HEK293 (cell line): ENCODE measurements at regions not wholly inside any gene's neighbourhood (a gene's known extent, or its start where the extent isn't known, plus 50 kb on each side); places are given as distances from the start of the nearest gene placed in this dataset.

Experiments used
- CTCF ChIA-PET: fragments of 350-600 bp; formaldehyde crosslinking; extraction: SDS; loops from one replicate; lab custom pipeline; 2021; ENCODE audit warnings: antibody characterized with exemption; lab: Yijun Ruan, JAX
- POLR2A ChIA-PET: fragments of 300-600 bp; formaldehyde crosslinking; extraction: SDS; loops from one replicate; lab custom pipeline; 2020; ENCODE audit warnings: antibody characterized with exemption, inconsistent platforms; lab: Yijun Ruan, JAX
- H3K27ac ChIP-seq: fragments of 200-500 bp; sonication (Bioruptor generic); 2 replicates; pipeline ENCODE4 v1.5.1; 2014; ENCODE audit warnings: low read depth, low read length, control low read depth, inconsistent platforms; ENCODE audit errors: extremely low read depth
- H3K36me3 ChIP-seq, 2 experiments: fragments of 200-500 bp in 1 of 2; sonication (Bioruptor generic) in 1 of 2; 1 replicate in 1 of 2; 2 replicates in 1 of 2; pipeline ENCODE4 v1.5.1; 2014 to 2017; ENCODE audit warnings: inconsistent platforms in 2 of 2, low read length in 2 of 2; ENCODE audit not compliant: control insufficient read depth in 2 of 2, insufficient read depth in 1 of 2
- H3K4me1 ChIP-seq: fragments of 200-500 bp; sonication (Bioruptor generic); 2 replicates; pipeline ENCODE4 v1.5.1; 2014; ENCODE audit warnings: mild to moderate bottlenecking, low read length, inconsistent platforms; ENCODE audit not compliant: control insufficient read depth, insufficient read depth
- H3K4me3 ChIP-seq: 2 replicates; pipeline ENCODE4 v1.5.1; 2011; ENCODE audit warnings: low read depth, mild to moderate bottlenecking, control low read depth, low read length, moderate library complexity
- H3K9me3 ChIP-seq: fragments of 200-500 bp; sonication (Bioruptor generic); 2 replicates; pipeline ENCODE4 v1.5.1; 2014; ENCODE audit warnings: low read depth, low read length, inconsistent platforms; ENCODE audit not compliant: control insufficient read depth, insufficient read depth
- EGR2 ChIP-seq: fragments of 450-650 bp; formaldehyde crosslinking; IDR thresholded peaks from 2 replicates; pipeline ENCODE4 v1.5.1; 2016; ENCODE audit warnings: low read depth, missing biosample characterization, missing genetic modification characterization
- HOXC10 ChIP-seq: sonication (generic); formaldehyde crosslinking; IDR thresholded peaks from 2 replicates; pipeline ENCODE4 v1.8.1; 2023; ENCODE audit warnings: mild to moderate bottlenecking, missing genetic modification reagents
- KLF16 ChIP-seq: fragments of 450-650 bp; formaldehyde crosslinking; IDR thresholded peaks from 2 replicates; pipeline ENCODE4 v1.5.1; 2017; ENCODE audit warnings: missing biosample characterization, missing genetic modification characterization
- KLF8 ChIP-seq: fragments of 450-650 bp; formaldehyde crosslinking; IDR thresholded peaks from 2 replicates; pipeline ENCODE4 v1.5.1; 2016; ENCODE audit warnings: missing biosample characterization, missing genetic modification characterization
- MEIS1 ChIP-seq: sonication (generic); formaldehyde crosslinking; IDR thresholded peaks from 2 replicates; pipeline ENCODE4 v1.8.1; 2022; ENCODE audit warnings: missing genetic modification reagents, mild to moderate bottlenecking, borderline replicate concordance
- TCF7L2 ChIP-seq: IDR thresholded peaks from 2 replicates; pipeline ENCODE4 v1.6.1; 2011; ENCODE audit warnings: low read depth, mild to moderate bottlenecking, inconsistent platforms, low read length, moderate library complexity, borderline replicate concordance
- ZBTB1 ChIP-seq: fragments of 450-650 bp; formaldehyde crosslinking; IDR thresholded peaks from 2 replicates; pipeline ENCODE4 v1.5.1; 2016; ENCODE audit warnings: missing biosample characterization, missing genetic modification characterization
- ZBTB48 ChIP-seq: fragments of 450-650 bp; formaldehyde crosslinking; IDR thresholded peaks from 2 replicates; pipeline ENCODE4 v1.5.1; 2016; ENCODE audit warnings: missing biosample characterization, missing genetic modification characterization
- ZBTB7A ChIP-seq: fragments of 450-650 bp; formaldehyde crosslinking; IDR thresholded peaks from 2 replicates; pipeline ENCODE4 v1.5.1; 2016; ENCODE audit warnings: low read depth, missing biosample characterization, missing genetic modification characterization
- ZIC2 ChIP-seq: fragments of 450-650 bp; formaldehyde crosslinking; IDR thresholded peaks from 2 replicates; pipeline ENCODE4 v1.5.1; 2016; ENCODE audit warnings: missing biosample characterization, missing genetic modification characterization
- ZNF10 ChIP-seq: fragments of 450-650 bp; formaldehyde crosslinking; IDR thresholded peaks from 2 replicates; pipeline ENCODE4 v1.5.1; 2017; ENCODE audit warnings: missing biosample characterization, missing genetic modification characterization
- ZNF133 ChIP-seq: fragments of 450-650 bp; formaldehyde crosslinking; IDR thresholded peaks from 2 replicates; pipeline ENCODE4 v1.5.1; 2016; ENCODE audit warnings: missing biosample characterization, missing genetic modification characterization
- ZNF214 ChIP-seq: fragments of 450-650 bp; formaldehyde crosslinking; IDR thresholded peaks from 2 replicates; pipeline ENCODE4 v1.5.1; 2017; ENCODE audit warnings: missing biosample characterization, mild to moderate bottlenecking, missing genetic modification characterization, borderline replicate concordance
- ZNF623 ChIP-seq: fragments of 450-650 bp; formaldehyde crosslinking; IDR thresholded peaks from 2 replicates; pipeline ENCODE4 v1.5.1; 2016; ENCODE audit warnings: missing biosample characterization, missing genetic modification characterization
- ZNF629 ChIP-seq: fragments of 450-650 bp; formaldehyde crosslinking; IDR thresholded peaks from 2 replicates; pipeline ENCODE4 v1.5.1; 2017; ENCODE audit warnings: missing biosample characterization, missing genetic modification characterization
- ZNF776 ChIP-seq: fragments of 450-650 bp; formaldehyde crosslinking; IDR thresholded peaks from 2 replicates; pipeline ENCODE4 v1.5.0; 2017; ENCODE audit warnings: missing biosample characterization, missing genetic modification characterization, borderline replicate concordance
- ZSCAN30 ChIP-seq: fragments of 450-650 bp; IDR thresholded peaks from 2 replicates; pipeline ENCODE4 v1.5.1; 2018; ENCODE audit warnings: missing biosample characterization, mild to moderate bottlenecking, missing genetic modification characterization, moderate library complexity
- TF ChIP-seq, protein P1 (sequence below): fragments of 450-650 bp; formaldehyde crosslinking; IDR thresholded peaks from 2 replicates; pipeline ENCODE4 v1.5.1; 2016; ENCODE audit warnings: missing biosample characterization, missing genetic modification characterization
- TF ChIP-seq, protein P2 (sequence below): fragments of 450-650 bp; formaldehyde crosslinking; IDR thresholded peaks from 2 replicates; pipeline ENCODE4 v1.5.1; 2016; ENCODE audit warnings: missing biosample characterization, missing genetic modification characterization
- TF ChIP-seq, protein P3 (sequence below): fragments of 450-650 bp; formaldehyde crosslinking; IDR thresholded peaks from 2 replicates; pipeline ENCODE4; 2016; ENCODE audit warnings: missing biosample characterization, missing genetic modification characterization
- TF ChIP-seq, protein P4 (sequence below): fragments of 450-650 bp; formaldehyde crosslinking; IDR thresholded peaks from 2 replicates; pipeline ENCODE4 v1.5.1; 2016; ENCODE audit warnings: missing biosample characterization, missing genetic modification characterization

DNA sequence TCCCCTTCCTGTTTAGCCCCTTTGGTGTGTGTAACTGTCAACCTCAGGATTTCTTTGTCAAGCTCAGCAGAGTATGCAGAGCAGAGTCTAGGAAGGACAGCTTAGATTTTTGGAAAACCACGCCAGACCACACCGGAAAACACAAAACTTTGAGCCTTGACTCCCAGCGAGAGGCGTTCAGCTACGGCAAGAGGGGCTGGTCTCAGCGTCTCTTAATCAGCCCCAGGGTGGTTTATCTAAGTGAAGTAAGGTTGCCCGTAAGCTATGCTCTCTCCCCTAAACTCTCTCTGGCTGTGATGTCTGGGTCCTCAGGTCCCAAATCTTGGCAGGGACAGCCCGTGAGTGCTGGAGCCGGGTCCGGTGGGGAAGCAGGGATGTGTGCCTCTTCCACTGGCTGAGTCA is 230.9 kb downstream of the KLF6 start:
- H3K4me3 ChIP-seq = no peak overlapping the region
- POLR2A ChIA-PET = no interaction called here
- H3K9me3 ChIP-seq = no peaks in the 10 kb centered on the region
- TF ChIP-seq KLF16 = no peak
- no peak for TF ChIP-seq EGR2 (tag by site-specific recombination)
- TF ChIP-seq ZSCAN30 (tag by site-specific recombination) = no peak
- TF ChIP-seq ZNF629 (tag by site-specific recombination) = no peak
- TF ChIP-seq, protein P1, sequence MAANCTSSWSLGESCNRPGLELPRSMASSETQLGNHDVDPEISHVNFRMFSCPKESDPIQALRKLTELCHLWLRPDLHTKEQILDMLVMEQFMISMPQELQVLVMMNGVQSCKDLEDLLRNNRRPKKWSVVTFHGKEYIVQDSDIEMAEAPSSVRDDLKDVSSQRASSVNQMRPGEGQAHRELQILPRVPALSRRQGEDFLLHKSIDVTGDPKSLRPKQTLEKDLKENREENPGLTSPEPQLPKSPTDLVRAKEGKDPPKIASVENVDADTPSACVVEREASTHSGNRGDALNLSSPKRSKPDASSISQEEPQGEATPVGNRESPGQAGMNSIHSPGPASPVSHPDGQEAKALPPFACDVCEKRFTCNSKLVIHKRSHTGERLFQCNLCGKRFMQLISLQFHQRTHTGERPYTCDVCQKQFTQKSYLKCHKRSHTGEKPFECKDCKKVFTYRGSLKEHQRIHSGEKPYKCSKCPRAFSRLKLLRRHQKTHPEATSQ (tag by site-specific recombination) = no peak
- no peak for TF ChIP-seq ZNF133
- TF ChIP-seq ZNF623 (tag by site-specific recombination) = no peak
- TF ChIP-seq, protein P2, sequence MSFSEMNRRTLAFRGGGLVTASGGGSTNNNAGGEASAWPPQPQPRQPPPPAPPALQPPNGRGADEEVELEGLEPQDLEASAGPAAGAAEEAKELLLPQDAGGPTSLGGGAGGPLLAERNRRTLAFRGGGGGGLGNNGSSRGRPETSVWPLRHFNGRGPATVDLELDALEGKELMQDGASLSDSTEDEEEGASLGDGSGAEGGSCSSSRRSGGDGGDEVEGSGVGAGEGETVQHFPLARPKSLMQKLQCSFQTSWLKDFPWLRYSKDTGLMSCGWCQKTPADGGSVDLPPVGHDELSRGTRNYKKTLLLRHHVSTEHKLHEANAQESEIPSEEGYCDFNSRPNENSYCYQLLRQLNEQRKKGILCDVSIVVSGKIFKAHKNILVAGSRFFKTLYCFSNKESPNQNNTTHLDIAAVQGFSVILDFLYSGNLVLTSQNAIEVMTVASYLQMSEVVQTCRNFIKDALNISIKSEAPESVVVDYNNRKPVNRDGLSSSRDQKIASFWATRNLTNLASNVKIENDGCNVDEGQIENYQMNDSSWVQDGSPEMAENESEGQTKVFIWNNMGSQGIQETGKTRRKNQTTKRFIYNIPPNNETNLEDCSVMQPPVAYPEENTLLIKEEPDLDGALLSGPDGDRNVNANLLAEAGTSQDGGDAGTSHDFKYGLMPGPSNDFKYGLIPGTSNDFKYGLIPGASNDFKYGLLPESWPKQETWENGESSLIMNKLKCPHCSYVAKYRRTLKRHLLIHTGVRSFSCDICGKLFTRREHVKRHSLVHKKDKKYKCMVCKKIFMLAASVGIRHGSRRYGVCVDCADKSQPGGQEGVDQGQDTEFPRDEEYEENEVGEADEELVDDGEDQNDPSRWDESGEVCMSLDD (tag by site-specific recombination) = no peak
- no peak for TF ChIP-seq TCF7L2
- TF ChIP-seq KLF8 (tag by site-specific recombination) = no peak
- TF ChIP-seq ZIC2 (tag by site-specific recombination) = no peak
- TF ChIP-seq, all 188 proteins: peak for 0
- CTCF ChIA-PET = interaction anchor here (0.7 kb wide), 1 partner anchor 358 kb away, joined by 3 read pairs; no protein-coding TSS in a partner anchor
- Histone ChIP-seq H3K27ac (no peak overlapping the region), H3K4me1 (no peaks in the 10 kb centered on the region), H3K36me3 (no peaks in the 10 kb centered on the region)

GRCh38 chr10:3552281-3552680 is 232.7 kb downstream of the KLF6 start:
- Histone ChIP-seq H3K4me3 (no peak overlapping the region), H3K27ac (no peak overlapping the region), H3K4me1 (no peaks in the 10 kb centered on the region), H3K36me3 (no peaks in the 10 kb centered on the region), H3K9me3 (no peaks in the 10 kb centered on the region)
- ChIA-PET CTCF (no interaction called here), POLR2A (no interaction called here)
- TF ChIP-seq KLF8 (tag by site-specific recombination) = no peak
- no peak for TF ChIP-seq ZNF629 (tag by site-specific recombination)
- TF ChIP-seq, protein P3, sequence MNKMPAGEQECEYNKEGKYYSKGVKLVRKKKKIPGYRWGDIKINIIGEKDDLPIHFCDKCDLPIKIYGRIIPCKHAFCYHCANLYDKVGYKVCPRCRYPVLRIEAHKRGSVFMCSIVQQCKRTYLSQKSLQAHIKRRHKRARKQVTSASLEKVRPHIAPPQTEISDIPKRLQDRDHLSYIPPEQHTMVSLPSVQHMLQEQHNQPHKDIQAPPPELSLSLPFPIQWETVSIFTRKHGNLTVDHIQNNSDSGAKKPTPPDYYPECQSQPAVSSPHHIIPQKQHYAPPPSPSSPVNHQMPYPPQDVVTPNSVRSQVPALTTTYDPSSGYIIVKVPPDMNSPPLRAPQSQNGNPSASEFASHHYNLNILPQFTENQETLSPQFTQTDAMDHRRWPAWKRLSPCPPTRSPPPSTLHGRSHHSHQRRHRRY (tag by site-specific recombination) = no peak
- no peak for TF ChIP-seq ZBTB7A
- TF ChIP-seq ZBTB48 = no peak
- TF ChIP-seq ZNF10 = no peak
- no peak for TF ChIP-seq MEIS1 (CRISPR knock-in tag)
- TF ChIP-seq HOXC10 (CRISPR knock-in tag) = no peak
- no peak for TF ChIP-seq ZBTB1 (tag by site-specific recombination)
- no peak for TF ChIP-seq ZNF214 (tag by site-specific recombination)
- TF ChIP-seq, protein P4, sequence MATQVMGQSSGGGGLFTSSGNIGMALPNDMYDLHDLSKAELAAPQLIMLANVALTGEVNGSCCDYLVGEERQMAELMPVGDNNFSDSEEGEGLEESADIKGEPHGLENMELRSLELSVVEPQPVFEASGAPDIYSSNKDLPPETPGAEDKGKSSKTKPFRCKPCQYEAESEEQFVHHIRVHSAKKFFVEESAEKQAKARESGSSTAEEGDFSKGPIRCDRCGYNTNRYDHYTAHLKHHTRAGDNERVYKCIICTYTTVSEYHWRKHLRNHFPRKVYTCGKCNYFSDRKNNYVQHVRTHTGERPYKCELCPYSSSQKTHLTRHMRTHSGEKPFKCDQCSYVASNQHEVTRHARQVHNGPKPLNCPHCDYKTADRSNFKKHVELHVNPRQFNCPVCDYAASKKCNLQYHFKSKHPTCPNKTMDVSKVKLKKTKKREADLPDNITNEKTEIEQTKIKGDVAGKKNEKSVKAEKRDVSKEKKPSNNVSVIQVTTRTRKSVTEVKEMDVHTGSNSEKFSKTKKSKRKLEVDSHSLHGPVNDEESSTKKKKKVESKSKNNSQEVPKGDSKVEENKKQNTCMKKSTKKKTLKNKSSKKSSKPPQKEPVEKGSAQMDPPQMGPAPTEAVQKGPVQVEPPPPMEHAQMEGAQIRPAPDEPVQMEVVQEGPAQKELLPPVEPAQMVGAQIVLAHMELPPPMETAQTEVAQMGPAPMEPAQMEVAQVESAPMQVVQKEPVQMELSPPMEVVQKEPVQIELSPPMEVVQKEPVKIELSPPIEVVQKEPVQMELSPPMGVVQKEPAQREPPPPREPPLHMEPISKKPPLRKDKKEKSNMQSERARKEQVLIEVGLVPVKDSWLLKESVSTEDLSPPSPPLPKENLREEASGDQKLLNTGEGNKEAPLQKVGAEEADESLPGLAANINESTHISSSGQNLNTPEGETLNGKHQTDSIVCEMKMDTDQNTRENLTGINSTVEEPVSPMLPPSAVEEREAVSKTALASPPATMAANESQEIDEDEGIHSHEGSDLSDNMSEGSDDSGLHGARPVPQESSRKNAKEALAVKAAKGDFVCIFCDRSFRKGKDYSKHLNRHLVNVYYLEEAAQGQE (tag by site-specific recombination) = no peak
- TF ChIP-seq ZNF776 (tag by site-specific recombination) = no peak
